ENCODE measurements at regions not wholly inside any gene's neighbourhood (a gene's known extent, or its start where the extent isn't known, plus 50 kb on each side); places are given as distances from the start of the nearest gene placed in this dataset.
A peak's percentile ranks its signal among the peaks of the same experiment; 100 is the strongest.

- TF ChIP-seq CTCF (conservative IDR thresholded peaks at IDR 0.05; ENCODE audit: low read length): peak; percentile 28
- H3K4me3 ChIP-seq (ENCODE audit: low read length): no peak overlapping the region
- DNase-seq (ENCODE audit: low read depth): peak; percentile 1
These were observed 654.9 kb upstream of the HTR2C start for GRCh38 chrX:113929004-113929403.

- no peak overlapping the region for H3K4me3 ChIP-seq (ENCODE audit: low read length)
- DNase-seq (ENCODE audit: low read depth): no peak
- TF ChIP-seq CTCF (conservative IDR thresholded peaks at IDR 0.05; ENCODE audit: low read length): no peak
These were observed 663.2 kb upstream of the HTR2C start for GRCh38 chrX:113920661-113921060.

- H3K4me3 ChIP-seq (ENCODE audit: low read length): no peak overlapping the region
- no peak for TF ChIP-seq CTCF (conservative IDR thresholded peaks at IDR 0.05; ENCODE audit: low read length)
- DNase-seq (ENCODE audit: low read depth): no peak
These were observed 664.5 kb upstream of the HTR2C start for GRCh38 chrX:113919387-113919786.

- no peak for TF ChIP-seq CTCF (conservative IDR thresholded peaks at IDR 0.05; ENCODE audit: low read length)
- no peak overlapping the region for H3K4me3 ChIP-seq (ENCODE audit: low read length)
- DNase-seq (ENCODE audit: low read depth): no peak
These were observed 677.7 kb upstream of the HTR2C start for GRCh38 chrX:113906168-113906567.

GRCh38 chrX:113892891-113893290, 691.0 kb upstream of the HTR2C start:
- H3K4me3 ChIP-seq (ENCODE audit: low read length): no peak overlapping the region
- no peak for DNase-seq (ENCODE audit: low read depth)
- TF ChIP-seq CTCF (conservative IDR thresholded peaks at IDR 0.05; ENCODE audit: low read length): no peak

GRCh38 chrX:113892401-113892800, 691.5 kb upstream of the HTR2C start:
- no peak for TF ChIP-seq CTCF (conservative IDR thresholded peaks at IDR 0.05; ENCODE audit: low read length)
- DNase-seq (ENCODE audit: low read depth): no peak
- H3K4me3 ChIP-seq (ENCODE audit: low read length): no peak overlapping the region

GRCh38 chrX:113873056-113873455, 710.8 kb upstream of the HTR2C start:
- TF ChIP-seq CTCF (conservative IDR thresholded peaks at IDR 0.05; ENCODE audit: low read length): no peak

More at GRCh38 chrX:113873056-113873455, 710.8 kb upstream of the HTR2C start:
- no peak for DNase-seq (ENCODE audit: low read depth)
- H3K4me3 ChIP-seq (ENCODE audit: low read length): no peak overlapping the region
